GM18867 (cell line): ENCODE measurements at regions not wholly inside any gene's neighbourhood (a gene's known extent, or its start where the extent isn't known, plus 50 kb on each side); places are given as distances from the start of the nearest gene placed in this dataset.

Experiments
- ATAC-seq: cut with Tn5 transposase; IDR thresholded peaks from one replicate; pipeline ENCODE4 v1.9.1; 2021; ENCODE audit warnings: mild to moderate bottlenecking, moderate library complexity; ENCODE audit not compliant: unreplicated experiment

DNA sequence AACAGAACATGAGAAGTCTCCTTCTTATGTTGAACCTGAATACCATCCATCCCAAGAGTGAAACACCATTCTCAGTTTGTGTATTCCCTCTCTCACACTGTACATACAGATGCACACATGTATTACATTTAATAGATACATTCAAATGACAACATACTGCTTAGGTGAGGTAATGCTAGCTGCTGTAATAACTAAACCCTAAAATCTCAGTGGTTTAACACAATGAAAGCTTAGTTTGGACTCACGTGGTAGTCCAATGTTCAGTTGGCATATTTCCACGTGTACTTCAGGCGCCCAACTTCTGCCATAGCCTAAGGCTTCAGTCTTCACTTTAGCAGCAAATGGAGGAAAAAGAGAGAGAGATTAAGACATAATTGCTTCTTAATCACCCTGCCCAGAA is 351.1 kb upstream of the PMFBP1 start:
- no peak for ATAC-seq

DNA sequence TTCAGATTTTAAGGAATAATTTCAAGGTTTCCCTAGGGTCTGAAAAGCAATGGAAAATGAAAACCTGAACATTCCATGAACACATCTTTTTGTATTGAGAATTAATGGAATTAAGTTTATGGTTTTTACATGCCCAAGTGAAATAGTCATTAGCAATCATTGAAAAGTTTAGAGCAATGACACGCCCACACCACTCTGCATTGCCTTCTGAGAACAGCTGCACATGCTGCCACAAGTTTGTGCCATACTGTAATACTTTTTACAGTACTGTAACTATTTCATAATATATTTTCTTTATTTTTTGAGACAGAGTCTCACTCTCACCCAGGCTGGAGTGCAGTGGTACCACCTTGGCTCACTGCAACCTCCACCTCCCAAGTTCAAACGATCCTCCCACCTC is 345.2 kb upstream of the PMFBP1 start:
- no peak for ATAC-seq

DNA sequence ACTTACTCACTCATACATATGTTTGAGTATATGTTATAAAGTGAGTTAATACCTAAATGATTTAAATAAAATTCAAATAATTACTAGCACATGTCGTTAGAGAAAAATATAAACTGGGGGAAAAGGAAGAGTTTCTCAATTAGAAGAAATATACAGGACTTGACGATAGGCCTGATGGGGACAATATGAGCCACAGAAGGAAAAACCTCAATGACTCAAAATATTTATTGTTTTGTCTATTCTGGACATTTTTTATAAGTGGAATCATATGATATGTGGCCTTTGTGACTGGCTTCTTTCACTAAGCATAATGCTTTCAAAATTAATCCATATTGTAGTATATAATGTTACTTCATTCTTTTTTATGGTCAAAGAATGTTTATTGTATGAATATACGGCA is 339.2 kb upstream of the PMFBP1 start:
- ATAC-seq: no peak

DNA sequence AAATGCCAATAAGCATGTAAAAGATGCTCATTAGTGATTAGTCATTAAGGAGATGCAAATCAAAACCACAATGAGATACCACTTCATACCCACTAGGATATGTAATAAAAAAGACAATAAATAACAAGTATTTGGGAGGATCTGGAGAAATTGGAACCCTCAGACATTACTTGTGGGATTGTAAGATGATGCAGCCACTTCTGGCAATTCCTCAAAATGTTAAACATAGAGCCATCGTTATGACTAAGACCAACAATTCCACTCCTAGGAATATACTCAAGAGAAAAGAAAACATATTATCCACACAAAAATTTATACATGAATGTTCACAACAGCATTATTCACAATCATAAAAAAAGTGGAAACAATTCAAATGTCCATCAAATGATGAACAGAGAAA is 336.2 kb upstream of the PMFBP1 start:
- no peak for ATAC-seq

DNA sequence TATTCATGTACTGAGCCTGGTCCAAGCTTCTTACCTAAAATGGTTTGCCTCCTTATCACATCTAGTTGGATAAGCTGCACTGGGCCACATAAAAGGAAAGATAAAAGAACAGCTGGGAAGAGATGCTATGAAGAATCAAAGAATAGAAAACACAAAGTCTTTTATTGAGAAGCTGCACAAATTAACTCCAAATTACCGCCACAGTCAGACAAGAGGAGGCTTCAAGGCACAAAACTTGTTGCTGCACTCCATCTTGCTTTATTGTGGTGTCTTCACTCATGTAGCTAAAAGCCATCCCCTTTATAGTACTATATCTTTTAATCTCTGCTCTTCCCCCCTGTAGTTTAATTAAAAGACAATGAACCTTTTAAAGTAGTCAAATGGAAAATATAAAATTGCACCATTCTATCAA is 330.6 kb upstream of the PMFBP1 start:
- ATAC-seq: no peak

DNA sequence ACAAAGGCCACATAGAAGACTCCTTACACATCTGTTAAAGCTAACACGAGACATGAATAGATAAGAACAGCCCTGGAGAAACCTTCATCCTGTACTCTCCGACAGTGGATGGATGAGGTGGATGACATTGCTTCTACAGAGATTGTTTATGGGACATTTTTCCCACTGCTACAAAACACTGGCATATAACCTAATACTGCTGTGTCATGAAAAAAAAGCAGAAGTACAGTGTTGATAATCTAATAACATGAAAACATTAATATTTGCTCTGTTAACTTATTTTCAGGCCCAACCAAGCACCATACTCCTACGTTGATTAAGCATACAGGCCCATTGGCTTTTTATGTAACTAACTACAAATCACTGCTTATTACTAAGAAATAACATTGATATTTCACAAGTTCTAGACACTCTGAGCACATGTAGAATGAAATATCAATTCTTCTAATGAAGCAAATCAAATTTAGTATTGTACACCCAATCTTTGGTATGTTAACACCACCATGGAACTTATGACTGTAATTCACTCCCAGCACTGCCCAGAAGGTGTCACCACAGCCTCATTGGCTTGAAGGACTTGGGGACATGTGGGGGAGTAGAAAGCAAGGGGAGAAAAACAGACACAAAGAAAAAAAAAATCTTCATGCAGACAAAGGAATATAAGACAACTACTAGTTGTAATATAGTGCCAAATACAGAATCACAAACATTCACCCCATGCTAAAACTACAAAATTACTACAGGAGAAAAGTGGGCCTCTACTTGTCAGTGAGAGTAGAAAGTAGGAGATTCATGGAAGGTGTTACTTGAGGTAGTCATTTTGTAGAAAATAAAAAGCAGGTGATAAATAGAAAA is 330.0 kb upstream of the PMFBP1 start:
- ATAC-seq: peak; percentile 94

DNA sequence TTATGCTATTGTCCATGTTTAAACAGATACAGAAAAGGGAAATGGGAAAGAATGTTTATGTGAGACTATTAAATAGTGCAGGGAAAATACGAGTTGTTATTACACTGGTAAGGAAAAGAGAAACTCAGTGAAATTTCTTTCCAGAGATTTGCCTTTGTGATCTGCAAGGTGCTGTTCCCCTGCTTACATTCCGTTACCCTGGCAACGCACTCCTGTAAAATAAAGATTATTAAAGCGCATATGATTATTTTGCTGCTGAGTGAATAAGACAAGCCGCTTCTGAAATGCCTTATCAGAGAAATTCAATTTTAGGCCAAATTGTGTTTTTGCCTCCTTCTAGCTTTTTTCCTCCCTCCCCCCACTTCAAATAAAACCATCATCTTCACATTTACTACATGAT is 328.6 kb upstream of the PMFBP1 start:
- ATAC-seq: no peak

DNA sequence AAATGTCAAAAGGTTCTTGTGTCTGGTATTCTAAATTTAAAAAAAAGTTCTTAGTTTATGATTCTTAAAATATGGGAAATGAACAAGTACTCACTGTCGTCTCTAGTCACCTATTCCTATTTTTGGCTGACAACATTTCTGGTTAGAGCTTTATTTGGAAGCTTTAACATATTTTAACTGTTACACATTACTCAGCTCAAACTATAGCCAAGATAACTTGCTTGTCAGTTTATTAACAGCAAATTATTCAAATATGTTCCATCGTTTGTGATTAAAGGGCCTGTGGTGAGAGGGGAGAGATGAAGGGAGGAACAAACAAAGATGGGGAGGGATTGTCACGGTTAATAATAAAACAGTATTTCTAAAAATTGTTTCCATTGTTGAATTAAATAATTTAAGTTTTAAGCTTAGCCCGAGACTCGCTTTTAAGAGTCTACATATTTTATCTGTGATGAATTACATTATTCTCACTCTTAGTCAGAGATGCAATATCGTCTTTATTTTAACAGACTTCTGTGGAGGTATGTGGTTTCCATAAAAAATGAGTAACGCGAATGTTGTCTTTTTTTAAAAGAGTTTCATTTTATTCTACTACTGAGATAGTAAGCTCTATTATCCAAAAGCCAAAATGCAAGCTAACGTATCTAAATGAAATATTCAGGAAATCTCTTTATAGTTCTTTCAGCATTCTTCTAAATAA is 321.9 kb upstream of the PMFBP1 start:
- no peak for ATAC-seq

DNA sequence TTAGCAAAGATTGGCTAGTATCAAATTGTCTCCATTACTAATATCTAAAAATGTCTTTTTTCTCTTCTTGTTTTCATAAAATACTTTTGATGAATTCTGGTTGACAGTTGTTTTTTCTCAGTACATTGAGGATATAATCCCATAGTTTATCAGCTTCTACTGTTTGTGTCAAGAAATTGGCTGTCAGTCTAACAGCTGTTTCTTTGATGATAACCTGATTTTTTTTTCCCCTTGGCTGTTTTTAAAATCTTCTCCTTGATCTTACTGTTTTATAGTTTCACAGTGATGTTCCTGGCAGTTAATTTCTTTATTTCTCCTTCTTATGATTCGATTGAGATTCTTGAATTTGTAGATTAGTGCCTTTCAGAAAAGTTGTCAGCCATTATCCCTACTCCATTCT is 315.3 kb upstream of the PMFBP1 start:
- no peak for ATAC-seq

DNA sequence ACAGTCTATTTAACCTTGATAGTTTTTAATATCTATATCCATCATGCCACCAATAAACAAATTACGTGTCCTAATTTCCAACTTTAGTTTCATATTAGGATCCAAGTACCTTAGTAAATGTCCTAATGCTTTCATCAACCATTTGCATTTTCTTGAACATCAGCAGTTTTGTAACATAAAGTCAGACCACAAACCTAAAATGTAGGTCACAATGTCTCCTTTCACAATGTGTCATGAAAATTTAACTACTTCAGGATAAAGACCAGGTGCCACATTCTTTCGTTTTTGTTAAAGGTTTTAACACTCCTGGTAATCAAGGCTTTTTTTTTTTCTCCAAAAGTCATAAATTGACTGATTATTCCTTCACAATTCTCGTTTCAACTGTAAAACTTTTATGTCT is 310.7 kb upstream of the PMFBP1 start:
- ATAC-seq: peak; percentile 49

DNA sequence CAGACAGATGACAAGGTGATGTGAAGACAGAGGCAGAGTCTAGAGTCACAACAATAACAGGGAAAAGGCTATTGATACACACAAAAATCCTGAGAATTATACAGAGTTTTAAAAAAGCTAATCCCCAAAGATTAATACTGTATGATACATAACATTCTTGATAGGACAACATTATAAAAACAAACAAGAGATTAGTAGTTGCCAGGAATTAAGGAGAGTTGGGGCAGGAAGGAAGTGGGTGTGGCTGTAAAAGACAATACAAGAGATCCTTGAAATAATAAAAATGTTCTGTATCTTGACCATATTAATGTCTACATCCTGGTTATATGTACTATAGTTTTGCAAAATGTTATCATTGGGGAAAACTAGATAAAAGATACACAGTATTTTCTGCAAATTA is 309.5 kb upstream of the PMFBP1 start:
- ATAC-seq: no peak

DNA sequence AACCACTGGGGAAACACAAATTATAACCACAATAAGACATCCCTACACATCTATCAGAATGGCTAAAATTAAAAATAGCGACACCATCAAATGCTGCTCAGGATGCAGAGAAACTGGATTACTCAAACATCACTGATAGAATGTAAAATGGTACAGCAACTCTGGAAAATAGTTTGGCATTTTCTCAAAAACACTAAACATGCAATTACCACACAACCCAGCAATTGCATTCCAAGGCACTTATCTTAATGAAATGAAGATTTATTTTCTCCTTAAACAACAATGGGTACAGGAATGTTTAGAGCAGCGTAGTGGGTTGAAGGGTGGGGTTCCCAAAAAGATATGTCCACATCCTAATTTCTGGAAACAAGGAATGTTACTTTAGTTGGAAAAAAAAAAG is 309.0 kb upstream of the PMFBP1 start:
- no peak for ATAC-seq

DNA sequence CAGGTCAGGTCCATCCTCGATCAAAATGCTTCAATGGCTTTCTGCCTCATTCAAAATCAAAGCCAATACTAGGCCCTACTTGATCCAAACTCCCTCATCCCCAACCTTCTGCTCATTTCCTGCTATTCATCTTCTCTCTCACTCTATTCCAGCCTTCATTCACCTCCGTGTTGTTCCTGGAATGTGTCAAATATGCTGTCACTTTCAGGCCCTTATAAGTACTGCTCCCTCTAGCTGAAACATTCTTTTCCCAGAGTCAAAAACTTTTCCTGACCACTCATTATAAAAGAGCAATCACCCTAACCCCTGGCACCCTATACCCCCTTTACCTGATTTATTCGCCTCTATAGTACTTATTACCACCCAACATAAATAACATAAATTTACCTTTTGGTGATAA is 303.7 kb upstream of the PMFBP1 start:
- no peak for ATAC-seq

DNA sequence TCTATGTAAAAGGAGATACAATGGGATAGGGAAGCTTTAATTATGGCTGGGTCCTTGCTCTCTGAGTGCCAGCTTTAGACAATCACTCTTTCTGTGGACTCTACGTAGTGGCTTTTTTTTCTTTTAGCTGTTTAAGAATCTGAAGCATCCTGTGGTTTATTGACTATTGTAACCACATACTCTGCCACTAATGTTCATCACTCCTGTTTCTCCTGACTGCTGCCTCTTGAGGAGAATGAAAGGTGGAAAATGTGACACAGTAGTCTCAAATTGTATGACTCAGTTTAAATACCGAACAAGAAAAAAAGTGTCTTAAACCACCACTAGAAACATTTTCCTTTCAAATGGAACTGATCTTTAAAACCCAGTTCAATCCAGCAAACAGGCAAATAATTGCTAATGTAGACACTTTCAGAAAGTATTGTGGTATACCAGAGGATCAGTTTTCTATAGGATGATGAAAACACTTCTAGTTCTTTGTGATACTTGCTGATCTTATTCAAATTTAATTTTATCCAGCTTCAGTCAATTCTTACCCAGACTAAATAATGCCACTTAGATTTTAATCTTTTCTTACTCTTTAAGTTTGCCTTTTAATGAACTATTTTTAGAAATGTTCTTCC is 302.7 kb upstream of the PMFBP1 start:
- no peak for ATAC-seq

DNA sequence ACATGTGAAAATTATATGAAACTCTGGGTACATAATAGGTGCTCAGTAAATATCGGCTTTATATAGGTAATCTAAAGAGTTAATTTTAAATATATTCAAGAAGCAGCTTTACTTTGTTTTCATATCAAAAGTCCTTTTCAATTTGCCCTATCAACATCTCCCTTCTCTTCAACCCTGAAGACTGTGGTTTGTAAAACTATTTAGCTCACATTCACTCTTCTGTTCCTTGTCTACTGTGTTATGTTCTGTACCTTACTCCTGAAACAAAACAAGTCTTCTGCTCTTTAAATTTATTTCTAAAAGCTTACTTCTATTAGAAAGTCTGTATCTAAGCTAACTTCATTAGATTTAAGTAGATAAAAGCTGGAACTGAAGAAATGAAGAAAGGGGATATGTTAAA is 301.7 kb upstream of the PMFBP1 start:
- ATAC-seq: no peak

DNA sequence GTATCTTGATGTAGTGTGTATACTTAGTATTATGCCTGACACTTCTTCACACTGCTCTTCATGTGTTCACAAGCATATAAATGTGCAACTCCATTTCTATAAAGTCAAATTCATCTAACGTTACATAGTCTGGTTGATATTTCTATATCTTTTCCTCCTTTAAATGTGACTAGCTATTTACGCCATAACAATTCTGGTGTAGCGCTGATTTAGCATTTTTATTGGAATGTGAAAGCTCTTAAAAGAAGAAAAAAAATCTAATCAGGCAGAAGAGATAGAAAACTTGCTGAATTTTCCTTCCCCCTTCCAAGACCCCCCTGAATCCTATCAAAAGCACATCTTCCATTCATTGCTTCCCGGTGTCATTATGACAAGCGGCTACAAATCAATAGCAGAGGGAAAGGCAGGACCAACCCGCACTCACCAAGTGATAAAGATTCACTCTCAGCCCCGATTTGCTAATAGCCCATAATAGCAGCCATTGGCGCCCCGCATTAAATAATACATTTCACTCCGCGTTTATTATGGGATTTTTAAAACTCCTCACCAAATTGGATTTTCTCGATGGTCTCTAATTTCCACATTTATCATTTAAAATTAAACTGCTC is 299.5 kb upstream of the PMFBP1 start:
- ATAC-seq: no peak

DNA sequence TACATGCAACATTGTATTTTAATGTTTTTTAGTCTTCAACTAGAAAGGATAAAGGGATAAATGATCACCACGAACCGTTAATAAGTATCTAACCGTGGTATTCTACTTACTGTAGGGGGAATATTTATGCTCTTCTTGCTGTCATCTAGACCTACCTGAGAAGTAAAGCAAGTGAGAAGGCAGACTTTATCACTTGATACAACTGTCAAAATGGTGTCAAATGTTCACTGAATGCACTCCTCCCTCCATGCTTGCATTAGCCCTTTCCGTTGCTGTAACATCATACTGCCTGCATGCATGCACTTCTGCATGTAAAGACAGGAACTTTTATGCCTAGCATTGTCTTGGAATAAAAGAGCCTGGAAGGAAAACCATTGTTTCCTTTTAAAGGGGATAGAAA is 298.6 kb upstream of the PMFBP1 start:
- no peak for ATAC-seq

DNA sequence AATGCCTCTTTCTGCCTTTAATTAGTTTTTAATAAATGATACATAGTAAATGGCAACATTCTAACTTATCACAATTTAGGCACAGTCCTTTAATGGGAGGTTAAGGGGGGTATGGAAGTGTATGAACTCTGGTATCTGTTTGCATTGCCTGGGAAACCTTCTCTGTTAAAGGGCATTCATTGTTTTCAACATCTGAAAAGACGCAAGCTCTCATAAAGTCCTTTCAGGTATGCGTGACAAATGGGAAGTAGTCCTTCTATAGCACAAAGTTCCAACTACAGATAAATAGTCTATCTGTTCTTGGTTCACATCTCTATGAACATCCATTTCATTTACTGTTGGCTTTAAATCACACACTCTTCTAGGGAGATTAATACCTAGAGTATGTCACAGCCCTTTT is 298.0 kb upstream of the PMFBP1 start:
- no peak for ATAC-seq

DNA sequence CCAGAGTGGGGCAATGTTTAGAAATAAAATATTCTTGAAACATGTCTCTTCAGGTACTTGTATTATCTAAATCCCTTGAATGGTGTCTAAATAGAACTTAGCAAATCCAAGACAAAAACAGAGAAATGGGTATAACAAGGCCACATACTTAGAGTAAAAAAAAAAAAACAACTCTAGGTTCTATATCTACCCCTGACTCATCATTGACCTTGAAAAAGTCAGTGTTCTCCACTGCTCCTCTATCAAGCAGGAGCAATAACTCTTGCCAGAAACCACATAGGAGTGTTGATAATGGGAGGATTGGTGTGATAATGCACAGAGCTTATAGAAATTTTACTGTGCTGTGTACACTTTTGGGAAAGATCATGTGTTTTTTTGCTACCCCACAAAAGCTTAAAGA is 296.6 kb upstream of the PMFBP1 start:
- no peak for ATAC-seq

DNA sequence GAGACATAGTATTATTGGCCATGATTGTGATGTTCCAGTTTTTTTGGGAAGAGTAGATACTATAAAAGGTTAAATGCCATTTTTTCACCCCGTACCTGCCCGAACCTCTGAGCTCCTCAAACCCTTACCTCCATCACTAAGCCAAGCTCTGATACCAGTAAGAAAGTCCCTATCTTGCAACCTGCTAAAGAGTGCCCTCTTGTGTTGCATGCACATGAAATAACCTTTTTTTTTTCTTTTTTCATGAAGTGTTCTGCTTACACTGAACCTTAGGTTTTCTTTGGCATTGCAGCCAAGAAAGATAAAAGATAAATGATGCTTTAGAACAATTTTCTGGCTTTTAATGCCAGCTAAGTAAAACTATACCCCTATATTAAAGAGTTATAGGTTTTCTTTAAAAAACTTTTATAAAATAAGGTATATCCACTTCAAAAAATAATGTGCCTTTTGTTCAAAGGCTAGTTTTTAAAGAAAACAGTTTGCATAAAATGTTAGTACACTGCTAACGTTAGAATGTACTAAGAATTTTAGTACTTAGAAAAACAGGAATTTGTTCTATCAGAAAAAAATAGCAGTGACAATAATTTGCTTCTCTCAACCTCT is 295.3 kb upstream of the PMFBP1 start:
- ATAC-seq: no peak
